ENCODE measurements at regions not wholly inside any gene's neighbourhood (a gene's known extent, or its start where the extent isn't known, plus 50 kb on each side); places are given as distances from the start of the nearest gene placed in this dataset.

DNA sequence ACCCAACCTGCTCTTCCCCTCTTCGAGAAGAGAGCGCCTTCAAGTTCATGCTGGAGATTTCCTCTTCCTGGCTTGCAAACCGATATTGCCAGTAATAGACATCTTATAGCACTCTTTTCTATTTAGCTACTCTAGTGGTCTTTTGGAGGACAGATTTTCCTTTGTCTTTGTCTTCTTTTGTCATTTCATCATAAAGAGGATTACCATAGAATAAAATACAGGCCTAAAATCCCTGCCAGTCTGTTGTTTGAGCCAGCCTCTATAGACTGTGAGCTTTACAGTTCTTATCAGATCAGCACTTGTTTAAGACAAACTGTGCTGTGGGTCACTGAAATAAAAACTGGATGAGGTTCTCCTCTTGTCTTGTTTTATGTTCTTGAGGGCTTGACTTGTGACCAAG lies 802.8 kb downstream of the NR2F1-AS1 start:
- Histone ChIP-seq H3K9me3 (no peaks in the 10 kb centered on the region), H3K27me3 (no peaks in the 10 kb centered on the region), H3K27ac (no peak overlapping the region), H3K36me3 (no peaks in the 10 kb centered on the region), H3K4me3 (no peak overlapping the region), H3K4me1 (no peaks in the 10 kb centered on the region)
- no peak for TF ChIP-seq POLR2A (IDR thresholded peaks at IDR 0.05)
- no peak for TF ChIP-seq EP300 (IDR thresholded peaks at IDR 0.05)
- no peak for TF ChIP-seq POLR2AphosphoS5 (IDR thresholded peaks at IDR 0.05)
- TF ChIP-seq, protein P1, sequence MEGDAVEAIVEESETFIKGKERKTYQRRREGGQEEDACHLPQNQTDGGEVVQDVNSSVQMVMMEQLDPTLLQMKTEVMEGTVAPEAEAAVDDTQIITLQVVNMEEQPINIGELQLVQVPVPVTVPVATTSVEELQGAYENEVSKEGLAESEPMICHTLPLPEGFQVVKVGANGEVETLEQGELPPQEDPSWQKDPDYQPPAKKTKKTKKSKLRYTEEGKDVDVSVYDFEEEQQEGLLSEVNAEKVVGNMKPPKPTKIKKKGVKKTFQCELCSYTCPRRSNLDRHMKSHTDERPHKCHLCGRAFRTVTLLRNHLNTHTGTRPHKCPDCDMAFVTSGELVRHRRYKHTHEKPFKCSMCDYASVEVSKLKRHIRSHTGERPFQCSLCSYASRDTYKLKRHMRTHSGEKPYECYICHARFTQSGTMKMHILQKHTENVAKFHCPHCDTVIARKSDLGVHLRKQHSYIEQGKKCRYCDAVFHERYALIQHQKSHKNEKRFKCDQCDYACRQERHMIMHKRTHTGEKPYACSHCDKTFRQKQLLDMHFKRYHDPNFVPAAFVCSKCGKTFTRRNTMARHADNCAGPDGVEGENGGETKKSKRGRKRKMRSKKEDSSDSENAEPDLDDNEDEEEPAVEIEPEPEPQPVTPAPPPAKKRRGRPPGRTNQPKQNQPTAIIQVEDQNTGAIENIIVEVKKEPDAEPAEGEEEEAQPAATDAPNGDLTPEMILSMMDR (IDR thresholded peaks at IDR 0.05) = no peak
- no peak for ATAC-seq
- WGBS, 2 donors (ENCODE audit: low coverage in 1 of 2) = 87 to 97% methylated on average over 3 of the region's 3 CpGs

DNA sequence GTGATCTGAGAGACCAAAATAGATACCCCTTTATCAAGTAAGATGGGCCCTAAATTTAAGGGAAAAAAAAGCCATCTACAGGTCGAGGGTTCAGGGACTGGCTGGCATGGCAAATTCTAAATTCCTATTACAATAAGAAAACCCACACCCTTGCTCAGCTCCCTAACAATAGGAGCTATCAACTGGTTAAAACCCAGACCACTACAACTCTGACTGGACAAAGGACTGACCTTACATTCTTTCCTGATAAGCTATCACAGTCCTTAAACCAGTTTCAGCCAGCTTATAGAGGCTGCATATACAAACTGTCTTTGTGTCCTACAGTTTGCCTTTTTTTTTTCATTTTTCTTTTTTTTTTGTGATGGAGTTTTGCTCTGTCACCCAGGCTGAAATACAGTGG lies 803.6 kb downstream of the NR2F1-AS1 start:
- no peak for ATAC-seq
- TF ChIP-seq POLR2AphosphoS5 (IDR thresholded peaks at IDR 0.05) (no peak), EP300 (IDR thresholded peaks at IDR 0.05) (no peak), POLR2A (IDR thresholded peaks at IDR 0.05) (no peak)
- TF ChIP-seq, protein P1 (IDR thresholded peaks at IDR 0.05) = no peak
- Histone ChIP-seq H3K36me3 (no peaks in the 10 kb centered on the region), H3K27me3 (no peaks in the 10 kb centered on the region), H3K27ac (no peak overlapping the region), H3K4me1 (no peaks in the 10 kb centered on the region), H3K4me3 (no peak overlapping the region), H3K9me3 (no peaks in the 10 kb centered on the region)
- WGBS, 2 donors (ENCODE audit: low coverage in 1 of 2) = 38 to 64% methylated on average over 1 of the region's 1 CpG

DNA sequence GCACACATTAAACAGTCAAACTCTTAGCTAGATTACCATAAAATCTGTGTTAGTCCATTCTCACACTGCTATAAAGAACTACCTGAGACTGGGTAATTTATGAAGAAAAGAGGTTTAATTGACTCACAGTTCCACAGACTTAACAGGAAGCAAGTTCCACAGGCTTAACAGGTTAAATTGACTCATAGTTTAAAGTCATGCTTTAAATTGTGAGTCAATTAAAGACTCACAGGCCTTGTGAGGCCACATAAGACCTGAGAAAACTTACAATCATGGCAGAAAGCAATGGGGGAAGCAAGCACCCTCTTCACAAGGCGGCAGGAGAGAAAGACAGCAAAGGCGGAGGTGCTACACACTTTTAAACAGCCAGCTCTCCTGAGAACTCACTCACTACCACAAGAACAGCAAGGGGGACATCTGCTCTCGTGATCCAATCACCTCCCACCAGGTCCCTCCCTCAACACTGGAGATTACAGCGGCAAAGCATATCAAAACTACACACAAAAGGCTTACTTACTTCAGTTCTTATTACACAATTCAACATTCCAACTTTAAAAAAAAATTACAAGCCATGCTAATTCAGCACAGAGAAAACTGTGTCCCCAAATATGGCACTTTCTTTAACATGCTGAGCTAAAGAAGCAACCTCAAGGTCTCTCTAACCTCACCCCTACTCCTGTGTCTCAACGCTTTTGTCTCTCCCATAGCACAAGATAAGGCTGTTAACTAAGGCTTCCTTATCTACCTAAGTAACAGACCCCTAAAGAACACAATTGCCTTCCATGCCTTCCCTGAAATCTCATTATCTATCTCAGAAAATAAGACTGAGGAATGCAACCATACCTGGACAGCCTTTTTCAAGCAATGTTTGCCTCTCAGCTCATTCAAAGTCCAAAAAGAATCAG lies 805.1 kb downstream of the NR2F1-AS1 start:
- Histone ChIP-seq H3K27me3 (no peaks in the 10 kb centered on the region), H3K4me1 (no peaks in the 10 kb centered on the region), H3K36me3 (no peaks in the 10 kb centered on the region), H3K9me3 (no peaks in the 10 kb centered on the region), H3K4me3 (no peak overlapping the region), H3K27ac (no peak overlapping the region)
- WGBS, 2 donors (ENCODE audit: low coverage in 1 of 2) = 81 to 91% methylated on average over 4 to 5 of the region's 5 CpGs
- ATAC-seq = no peak
- TF ChIP-seq POLR2A (IDR thresholded peaks at IDR 0.05) (no peak), EP300 (IDR thresholded peaks at IDR 0.05) (no peak), POLR2AphosphoS5 (IDR thresholded peaks at IDR 0.05) (no peak)
- TF ChIP-seq, protein P1 (IDR thresholded peaks at IDR 0.05) = no peak

DNA sequence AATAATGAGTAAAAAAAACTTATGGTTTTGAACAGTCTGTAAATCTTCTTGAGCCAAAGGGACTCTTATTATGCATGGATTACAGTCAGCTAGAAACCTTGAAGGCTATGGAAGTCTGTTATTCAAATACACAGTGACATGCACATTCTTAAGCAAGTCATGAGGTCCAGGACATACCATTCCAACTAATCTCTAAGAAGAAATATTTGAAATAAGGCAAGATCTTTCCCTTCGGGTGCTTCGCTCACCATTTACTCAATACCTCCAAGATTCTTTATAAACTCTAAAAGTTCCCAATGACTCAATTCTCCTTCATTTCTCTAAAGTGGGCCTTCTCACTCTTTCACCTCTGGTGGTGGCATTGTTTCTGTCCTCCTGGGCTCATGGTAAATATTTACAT lies 811.0 kb downstream of the NR2F1-AS1 start:
- WGBS, 2 donors (ENCODE audit: low coverage in 1 of 2) = 92 to 100% methylated on average over 2 of the region's 2 CpGs
- TF ChIP-seq EP300 (IDR thresholded peaks at IDR 0.05) = no peak
- no peak for TF ChIP-seq POLR2A (IDR thresholded peaks at IDR 0.05)
- TF ChIP-seq, protein P1 (IDR thresholded peaks at IDR 0.05) = no peak
- TF ChIP-seq POLR2AphosphoS5 (IDR thresholded peaks at IDR 0.05) = no peak
- Histone ChIP-seq H3K27me3 (no peaks in the 10 kb centered on the region), H3K4me1 (no peaks in the 10 kb centered on the region), H3K27ac (no peak overlapping the region), H3K36me3 (no peaks in the 10 kb centered on the region), H3K4me3 (no peak overlapping the region), H3K9me3 (no peaks in the 10 kb centered on the region)
- ATAC-seq = no peak

DNA sequence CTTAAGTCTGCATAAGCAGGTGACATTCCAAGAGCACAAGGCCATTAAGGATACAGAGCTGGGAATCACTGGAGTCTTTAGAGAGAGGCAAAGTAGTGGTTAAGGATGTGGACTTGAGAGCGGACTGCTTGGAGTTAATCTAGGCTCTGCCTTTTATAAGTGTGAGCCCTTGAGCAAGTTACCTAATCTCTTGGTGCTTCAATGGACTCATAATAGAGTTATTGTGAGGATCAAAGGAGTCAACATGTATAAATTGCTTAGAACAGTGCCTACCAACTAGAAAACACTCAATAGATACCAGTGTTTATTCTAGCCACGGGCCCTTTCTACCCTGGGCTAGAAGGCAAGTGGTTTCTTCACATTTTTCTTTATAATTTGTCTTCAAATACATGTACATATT lies 819.4 kb downstream of the NR2F1-AS1 start:
- H3K4me1 ChIP-seq = no peaks in the 10 kb centered on the region
- H3K27ac ChIP-seq = no peak overlapping the region
- 50 to 65% methylated on average over 2 of the region's 2 CpGs for WGBS, 2 donors (ENCODE audit: low coverage in 1 of 2)
- no peaks in the 10 kb centered on the region for H3K27me3 ChIP-seq
- H3K4me3 ChIP-seq = no peak overlapping the region
- H3K9me3 ChIP-seq = no peaks in the 10 kb centered on the region
- H3K36me3 ChIP-seq = no peaks in the 10 kb centered on the region
- no peak for TF ChIP-seq POLR2A (IDR thresholded peaks at IDR 0.05)
- no peak for ATAC-seq
